ENCODE measurements at regions not wholly inside any gene's neighbourhood (a gene's known extent, or its start where the extent isn't known, plus 50 kb on each side); places are given as distances from the start of the nearest gene placed in this dataset.

DNA sequence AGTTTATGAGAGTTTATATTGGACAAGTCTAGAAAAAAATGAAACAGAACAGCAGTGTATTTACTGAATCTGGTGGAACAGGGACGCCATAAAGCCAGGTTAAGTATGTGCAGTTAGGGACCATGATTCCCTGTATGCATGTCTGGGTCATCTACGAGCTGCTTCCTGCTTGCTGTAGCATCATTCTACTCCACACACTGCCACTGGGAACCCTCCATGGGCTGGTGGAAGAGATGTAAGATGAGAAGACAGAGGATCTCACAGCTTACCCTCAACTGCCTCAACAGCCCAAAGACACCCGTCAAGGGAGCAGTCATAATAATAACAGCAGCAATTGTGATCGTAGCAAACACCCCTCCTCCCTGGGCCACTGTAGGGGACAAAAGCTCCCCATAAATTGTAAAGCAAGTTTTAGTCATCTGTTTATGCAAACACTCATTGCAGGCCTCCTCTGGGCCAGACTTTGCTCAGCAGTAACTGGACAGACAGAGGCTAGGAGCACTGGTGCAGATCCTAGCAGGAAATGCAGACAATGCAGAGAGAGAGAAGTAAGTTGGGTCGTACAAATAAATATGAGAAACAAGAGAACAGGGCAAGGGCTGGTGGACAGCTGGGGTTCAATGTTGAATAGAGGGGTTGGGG, 188.0 kb downstream of the SOX9 start:
- TF ChIP-seq TOX (CRISPR knock-in tag; IDR thresholded peaks at IDR 0.05; ENCODE audit: borderline replicate concordance) (no peak), CSDC2 (CRISPR knock-in tag; IDR thresholded peaks at IDR 0.05) (no peak), RARB (CRISPR knock-in tag; IDR thresholded peaks at IDR 0.05) (no peak), ISL1 (CRISPR knock-in tag; IDR thresholded peaks at IDR 0.05) (no peak), ARNTL (CRISPR knock-in tag; IDR thresholded peaks at IDR 0.05; ENCODE audit: borderline replicate concordance, low read depth) (no peak), PPARA (CRISPR knock-in tag; IDR thresholded peaks at IDR 0.05; ENCODE audit: borderline replicate concordance) (no peak), OSR1 (CRISPR knock-in tag; IDR thresholded peaks at IDR 0.05) (no peak), ESRRG (CRISPR knock-in tag; IDR thresholded peaks at IDR 0.05) (no peak), ZFP3 (CRISPR knock-in tag; IDR thresholded peaks at IDR 0.05) (no peak)
- TF ChIP-seq, protein P1, sequence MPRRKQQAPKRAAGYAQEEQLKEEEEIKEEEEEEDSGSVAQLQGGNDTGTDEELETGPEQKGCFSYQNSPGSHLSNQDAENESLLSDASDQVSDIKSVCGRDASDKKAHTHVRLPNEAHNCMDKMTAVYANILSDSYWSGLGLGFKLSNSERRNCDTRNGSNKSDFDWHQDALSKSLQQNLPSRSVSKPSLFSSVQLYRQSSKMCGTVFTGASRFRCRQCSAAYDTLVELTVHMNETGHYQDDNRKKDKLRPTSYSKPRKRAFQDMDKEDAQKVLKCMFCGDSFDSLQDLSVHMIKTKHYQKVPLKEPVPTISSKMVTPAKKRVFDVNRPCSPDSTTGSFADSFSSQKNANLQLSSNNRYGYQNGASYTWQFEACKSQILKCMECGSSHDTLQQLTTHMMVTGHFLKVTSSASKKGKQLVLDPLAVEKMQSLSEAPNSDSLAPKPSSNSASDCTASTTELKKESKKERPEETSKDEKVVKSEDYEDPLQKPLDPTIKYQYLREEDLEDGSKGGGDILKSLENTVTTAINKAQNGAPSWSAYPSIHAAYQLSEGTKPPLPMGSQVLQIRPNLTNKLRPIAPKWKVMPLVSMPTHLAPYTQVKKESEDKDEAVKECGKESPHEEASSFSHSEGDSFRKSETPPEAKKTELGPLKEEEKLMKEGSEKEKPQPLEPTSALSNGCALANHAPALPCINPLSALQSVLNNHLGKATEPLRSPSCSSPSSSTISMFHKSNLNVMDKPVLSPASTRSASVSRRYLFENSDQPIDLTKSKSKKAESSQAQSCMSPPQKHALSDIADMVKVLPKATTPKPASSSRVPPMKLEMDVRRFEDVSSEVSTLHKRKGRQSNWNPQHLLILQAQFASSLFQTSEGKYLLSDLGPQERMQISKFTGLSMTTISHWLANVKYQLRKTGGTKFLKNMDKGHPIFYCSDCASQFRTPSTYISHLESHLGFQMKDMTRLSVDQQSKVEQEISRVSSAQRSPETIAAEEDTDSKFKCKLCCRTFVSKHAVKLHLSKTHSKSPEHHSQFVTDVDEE (CRISPR knock-in tag; IDR thresholded peaks at IDR 0.05), result no peak
- TF ChIP-seq, protein P2, sequence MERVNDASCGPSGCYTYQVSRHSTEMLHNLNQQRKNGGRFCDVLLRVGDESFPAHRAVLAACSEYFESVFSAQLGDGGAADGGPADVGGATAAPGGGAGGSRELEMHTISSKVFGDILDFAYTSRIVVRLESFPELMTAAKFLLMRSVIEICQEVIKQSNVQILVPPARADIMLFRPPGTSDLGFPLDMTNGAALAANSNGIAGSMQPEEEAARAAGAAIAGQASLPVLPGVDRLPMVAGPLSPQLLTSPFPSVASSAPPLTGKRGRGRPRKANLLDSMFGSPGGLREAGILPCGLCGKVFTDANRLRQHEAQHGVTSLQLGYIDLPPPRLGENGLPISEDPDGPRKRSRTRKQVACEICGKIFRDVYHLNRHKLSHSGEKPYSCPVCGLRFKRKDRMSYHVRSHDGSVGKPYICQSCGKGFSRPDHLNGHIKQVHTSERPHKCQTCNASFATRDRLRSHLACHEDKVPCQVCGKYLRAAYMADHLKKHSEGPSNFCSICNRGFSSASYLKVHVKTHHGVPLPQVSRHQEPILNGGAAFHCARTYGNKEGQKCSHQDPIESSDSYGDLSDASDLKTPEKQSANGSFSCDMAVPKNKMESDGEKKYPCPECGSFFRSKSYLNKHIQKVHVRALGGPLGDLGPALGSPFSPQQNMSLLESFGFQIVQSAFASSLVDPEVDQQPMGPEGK (CRISPR knock-in tag; IDR thresholded peaks at IDR 0.05; ENCODE audit: borderline replicate concordance), result no peak
- TF ChIP-seq, protein P3, sequence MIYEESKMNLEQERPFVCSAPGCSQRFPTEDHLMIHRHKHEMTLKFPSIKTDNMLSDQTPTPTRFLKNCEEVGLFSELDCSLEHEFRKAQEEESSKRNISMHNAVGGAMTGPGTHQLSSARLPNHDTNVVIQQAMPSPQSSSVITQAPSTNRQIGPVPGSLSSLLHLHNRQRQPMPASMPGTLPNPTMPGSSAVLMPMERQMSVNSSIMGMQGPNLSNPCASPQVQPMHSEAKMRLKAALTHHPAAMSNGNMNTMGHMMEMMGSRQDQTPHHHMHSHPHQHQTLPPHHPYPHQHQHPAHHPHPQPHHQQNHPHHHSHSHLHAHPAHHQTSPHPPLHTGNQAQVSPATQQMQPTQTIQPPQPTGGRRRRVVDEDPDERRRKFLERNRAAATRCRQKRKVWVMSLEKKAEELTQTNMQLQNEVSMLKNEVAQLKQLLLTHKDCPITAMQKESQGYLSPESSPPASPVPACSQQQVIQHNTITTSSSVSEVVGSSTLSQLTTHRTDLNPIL (CRISPR knock-in tag; IDR thresholded peaks at IDR 0.05; ENCODE audit: low read depth), result no peak
